ENCODE measurements at regions not wholly inside any gene's neighbourhood (a gene's known extent, or its start where the extent isn't known, plus 50 kb on each side); places are given as distances from the start of the nearest gene placed in this dataset.

DNA sequence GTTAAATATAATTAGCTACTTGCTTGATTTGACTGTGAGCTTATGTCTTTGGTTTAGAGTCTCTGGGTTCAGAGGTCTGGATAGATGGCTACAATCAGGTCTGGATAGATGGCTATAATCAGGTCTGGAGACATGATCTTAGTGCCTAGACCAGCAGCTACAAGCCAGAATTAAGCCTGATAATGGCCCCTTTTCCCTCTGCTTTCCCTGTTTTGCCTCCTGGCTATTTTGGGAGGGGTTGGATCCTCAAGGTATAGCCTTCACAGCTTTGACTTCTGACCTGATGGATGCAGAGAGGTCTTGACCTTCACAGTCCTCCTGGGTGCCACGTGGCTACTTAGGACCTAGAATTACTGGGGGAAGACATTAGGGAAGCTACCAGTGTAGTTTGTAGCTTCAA is 877.7 kb downstream of the GALC start:
- no peaks in the 10 kb centered on the region for H3K36me3 ChIP-seq (ENCODE audit: control insufficient read depth, insufficient read depth, low read length)
- no CpG with 5 or more reads among the region's 1 CpG for WGBS (ENCODE audit: insufficient coverage, low lambda C conversion rate)

DNA sequence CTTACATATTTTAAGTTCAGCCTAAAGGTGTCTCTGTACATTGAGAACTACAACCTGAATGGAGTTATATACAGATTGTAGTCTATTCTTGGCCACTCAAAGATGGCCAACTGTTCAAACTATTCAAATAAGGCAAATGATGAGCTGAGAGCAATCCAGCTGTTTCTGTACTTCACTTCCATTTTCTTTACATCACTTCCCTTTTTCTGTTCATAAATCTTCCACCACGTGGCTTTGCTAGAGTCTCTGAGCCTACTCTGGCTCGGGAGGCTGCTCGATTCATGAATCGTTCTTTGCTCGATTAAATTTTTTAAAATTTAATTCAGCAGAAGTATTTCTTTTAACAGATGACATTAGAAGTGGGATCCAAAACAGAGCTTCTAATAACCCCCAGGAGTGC is 879.7 kb downstream of the GALC start:
- 100% methylated on average over 1 of the region's 5 CpGs for WGBS (ENCODE audit: insufficient coverage, low lambda C conversion rate)
- no peaks in the 10 kb centered on the region for H3K4me1 ChIP-seq (ENCODE audit: control insufficient read depth, insufficient read depth, low read length)
- DNase-seq, result no peak

More for the DNA sequence above, 877.7 kb downstream of the GALC start:
- Histone ChIP-seq H3K27ac (ENCODE audit: low read length) (no peak overlapping the region), H3K4me1 (ENCODE audit: control insufficient read depth, insufficient read depth, low read length) (no peaks in the 10 kb centered on the region), H3K4me3 (ENCODE audit: low read length) (no peak overlapping the region), H3K9me3 (ENCODE audit: control insufficient read depth, low read depth, low read length) (no peaks in the 10 kb centered on the region), H3K27me3 (ENCODE audit: control insufficient read depth, insufficient read depth, low read length) (no peaks in the 10 kb centered on the region)
- DNase-seq, result no peak

DNA sequence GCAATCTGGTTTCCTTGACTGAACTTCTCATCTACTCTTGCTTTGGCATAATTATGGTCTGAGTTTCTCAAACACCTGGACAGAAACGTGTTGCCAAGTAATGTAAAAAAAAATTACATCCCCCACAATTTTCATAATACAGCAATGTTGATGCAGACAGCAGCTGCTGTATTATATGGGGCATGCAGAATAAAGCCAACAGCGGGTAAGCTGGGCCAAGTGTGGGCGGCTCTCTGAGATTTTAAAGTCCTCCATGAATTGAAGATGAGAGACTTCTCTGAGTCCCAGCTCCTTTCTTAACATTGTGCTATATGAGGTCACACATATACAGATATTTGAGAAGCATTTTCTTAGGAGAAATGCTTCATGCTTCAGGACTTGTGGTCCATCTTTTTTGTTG is 881.2 kb downstream of the GALC start:
- Histone ChIP-seq H3K36me3 (ENCODE audit: control insufficient read depth, insufficient read depth, low read length) (no peaks in the 10 kb centered on the region), H3K4me3 (ENCODE audit: low read length) (no peak overlapping the region), H3K9me3 (ENCODE audit: control insufficient read depth, low read depth, low read length) (no peaks in the 10 kb centered on the region), H3K27ac (ENCODE audit: low read length) (no peak overlapping the region), H3K4me1 (ENCODE audit: control insufficient read depth, insufficient read depth, low read length) (no peaks in the 10 kb centered on the region), H3K27me3 (ENCODE audit: control insufficient read depth, insufficient read depth, low read length) (no peaks in the 10 kb centered on the region)
- no peak for DNase-seq
- WGBS (ENCODE audit: insufficient coverage, low lambda C conversion rate), result 83% methylated on average over 1 of the region's 3 CpGs

More for the DNA sequence above, 879.7 kb downstream of the GALC start:
- Histone ChIP-seq H3K36me3 (ENCODE audit: control insufficient read depth, insufficient read depth, low read length) (no peaks in the 10 kb centered on the region), H3K27ac (ENCODE audit: low read length) (no peak overlapping the region), H3K9me3 (ENCODE audit: control insufficient read depth, low read depth, low read length) (no peaks in the 10 kb centered on the region), H3K27me3 (ENCODE audit: control insufficient read depth, insufficient read depth, low read length) (no peaks in the 10 kb centered on the region), H3K4me3 (ENCODE audit: low read length) (no peak overlapping the region)

DNA sequence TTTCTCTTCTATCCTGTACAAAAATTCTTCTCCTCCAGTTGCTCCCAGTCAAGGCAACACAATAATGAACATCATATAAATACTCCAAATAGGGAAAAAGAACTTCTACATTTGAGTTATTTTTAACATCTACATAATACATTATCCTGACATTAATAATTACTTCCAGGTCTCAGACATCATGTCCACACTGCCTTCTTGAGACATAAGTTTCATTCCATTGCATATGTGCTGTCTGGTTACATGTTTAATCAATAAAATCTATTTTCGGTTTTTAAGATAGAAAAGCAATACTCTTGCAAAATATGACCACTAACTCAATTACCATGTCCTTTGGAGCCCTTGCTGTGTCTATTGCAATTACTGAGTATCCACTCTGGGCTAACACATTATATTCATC is 881.9 kb downstream of the GALC start:
- 100% methylated on average over 1 of the region's 1 CpG for WGBS (ENCODE audit: insufficient coverage, low lambda C conversion rate)
- Histone ChIP-seq H3K27ac (ENCODE audit: low read length) (no peak overlapping the region), H3K36me3 (ENCODE audit: control insufficient read depth, insufficient read depth, low read length) (no peaks in the 10 kb centered on the region), H3K9me3 (ENCODE audit: control insufficient read depth, low read depth, low read length) (no peaks in the 10 kb centered on the region), H3K4me3 (ENCODE audit: low read length) (no peak overlapping the region), H3K4me1 (ENCODE audit: control insufficient read depth, insufficient read depth, low read length) (no peaks in the 10 kb centered on the region), H3K27me3 (ENCODE audit: control insufficient read depth, insufficient read depth, low read length) (no peaks in the 10 kb centered on the region)
- DNase-seq, result no peak

DNA sequence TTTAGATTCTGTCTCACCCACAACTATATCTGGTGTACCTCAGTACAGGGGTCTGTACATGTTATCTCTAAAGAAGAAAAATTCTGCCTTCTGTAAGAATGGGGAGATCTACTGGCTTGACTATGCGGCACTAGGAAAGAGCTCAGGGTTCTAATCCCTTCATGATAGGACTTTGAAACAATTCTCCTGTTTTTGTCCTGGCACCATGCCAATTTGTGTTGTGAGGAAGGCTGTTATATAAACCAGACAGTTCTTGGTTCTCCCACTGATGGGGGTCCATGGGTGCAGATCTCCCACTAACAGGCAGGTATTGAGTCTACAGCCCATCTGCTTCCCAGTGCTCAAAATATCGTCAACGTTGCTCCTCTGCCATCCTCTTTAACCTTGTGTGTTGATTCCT is 883.7 kb downstream of the GALC start:
- Histone ChIP-seq H3K4me1 (ENCODE audit: control insufficient read depth, insufficient read depth, low read length) (no peaks in the 10 kb centered on the region), H3K27me3 (ENCODE audit: control insufficient read depth, insufficient read depth, low read length) (no peaks in the 10 kb centered on the region), H3K4me3 (ENCODE audit: low read length) (no peak overlapping the region), H3K9me3 (ENCODE audit: control insufficient read depth, low read depth, low read length) (no peaks in the 10 kb centered on the region), H3K36me3 (ENCODE audit: control insufficient read depth, insufficient read depth, low read length) (no peaks in the 10 kb centered on the region), H3K27ac (ENCODE audit: low read length) (no peak overlapping the region)
- DNase-seq, result no peak
- whole genome bisulfite sequencing (ENCODE audit: insufficient coverage, low lambda C conversion rate), result no CpG with 5 or more reads among the region's 3 CpGs

DNA sequence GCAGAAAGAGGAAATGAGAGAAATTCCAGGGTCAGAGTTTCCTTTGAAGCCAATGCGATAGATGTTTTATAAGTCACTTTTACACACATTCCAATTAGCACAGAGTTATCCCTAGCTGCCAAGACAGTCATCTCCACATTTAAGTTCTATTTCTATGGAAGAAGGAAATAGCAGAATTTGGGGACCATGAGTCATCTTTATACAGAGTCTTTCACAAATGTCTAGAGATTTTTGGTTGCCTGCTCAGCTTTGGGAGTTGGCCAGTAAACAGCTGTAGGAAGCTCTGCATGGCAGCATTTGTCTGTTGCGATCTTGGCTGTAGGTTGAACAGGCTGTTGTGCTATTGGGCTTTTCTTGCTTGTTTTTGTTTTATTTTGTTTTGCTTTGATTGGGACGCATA is 884.3 kb downstream of the GALC start:
- H3K9me3 ChIP-seq (ENCODE audit: control insufficient read depth, low read depth, low read length), result no peaks in the 10 kb centered on the region
- no peak overlapping the region for H3K4me3 ChIP-seq (ENCODE audit: low read length)
- no peak for DNase-seq
- WGBS (ENCODE audit: insufficient coverage, low lambda C conversion rate), result no CpG with 5 or more reads among the region's 3 CpGs
- no peak overlapping the region for H3K27ac ChIP-seq (ENCODE audit: low read length)
- no peaks in the 10 kb centered on the region for H3K36me3 ChIP-seq (ENCODE audit: control insufficient read depth, insufficient read depth, low read length)
- H3K27me3 ChIP-seq (ENCODE audit: control insufficient read depth, insufficient read depth, low read length), result no peaks in the 10 kb centered on the region
- H3K4me1 ChIP-seq (ENCODE audit: control insufficient read depth, insufficient read depth, low read length), result no peaks in the 10 kb centered on the region

DNA sequence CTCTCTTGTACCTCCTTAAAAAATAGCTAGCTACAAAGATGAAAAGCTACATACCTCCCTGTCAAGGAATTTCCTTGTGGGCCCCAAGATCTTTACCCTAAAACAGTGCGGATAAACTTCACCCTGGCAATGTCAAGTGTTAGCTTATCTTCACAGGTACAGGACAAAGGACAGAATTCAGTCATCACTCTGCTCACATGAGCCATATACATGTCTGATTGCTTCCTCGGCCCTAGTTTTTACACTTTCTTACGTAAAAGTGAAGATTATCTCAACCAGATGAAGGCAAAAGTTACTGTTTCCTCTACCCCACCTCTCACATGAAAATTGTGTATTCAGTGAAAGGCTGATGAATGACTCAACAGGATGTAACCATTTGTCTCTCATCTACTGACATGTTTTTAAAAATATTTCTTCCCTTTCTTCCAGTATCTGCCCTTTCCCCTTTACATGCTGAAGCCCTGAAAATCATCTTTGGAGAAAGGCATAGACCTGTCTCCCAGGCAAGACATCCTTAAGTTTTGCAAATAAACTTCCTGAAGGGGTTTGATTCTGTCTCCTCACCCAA is 890.1 kb downstream of the GALC start:
- Histone ChIP-seq H3K36me3 (ENCODE audit: control insufficient read depth, insufficient read depth, low read length) (no peaks in the 10 kb centered on the region), H3K4me3 (ENCODE audit: low read length) (no peak overlapping the region), H3K27ac (ENCODE audit: low read length) (no peak overlapping the region), H3K27me3 (ENCODE audit: control insufficient read depth, insufficient read depth, low read length) (no peaks in the 10 kb centered on the region), H3K9me3 (ENCODE audit: control insufficient read depth, low read depth, low read length) (no peaks in the 10 kb centered on the region), H3K4me1 (ENCODE audit: control insufficient read depth, insufficient read depth, low read length) (no peaks in the 10 kb centered on the region)
- peak; percentile 52 to 78 for DNase-seq
- no CpG with 5 or more reads among the region's 3 CpGs for WGBS (ENCODE audit: insufficient coverage, low lambda C conversion rate)

DNA sequence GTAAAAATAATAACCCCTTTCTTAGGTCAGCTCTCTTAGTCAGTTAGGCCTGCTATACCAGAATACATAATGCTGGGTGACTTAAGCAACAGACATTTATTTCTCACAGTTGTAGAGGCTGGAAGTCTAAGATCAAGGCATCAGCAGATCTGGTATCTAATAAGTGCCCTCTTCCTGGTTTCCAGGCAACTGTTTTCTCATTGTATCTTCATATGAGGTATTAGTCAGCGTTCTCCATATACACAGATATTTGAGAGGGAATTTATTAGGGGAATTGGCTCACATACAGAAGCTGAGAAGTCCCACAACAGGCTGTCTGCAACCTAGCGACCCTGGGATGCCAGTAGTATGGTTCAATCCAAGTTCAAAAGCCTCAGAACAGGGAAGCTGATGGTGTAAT is 896.0 kb downstream of the GALC start:
- no peaks in the 10 kb centered on the region for H3K27me3 ChIP-seq (ENCODE audit: control insufficient read depth, insufficient read depth, low read length)
- no peaks in the 10 kb centered on the region for H3K36me3 ChIP-seq (ENCODE audit: control insufficient read depth, insufficient read depth, low read length)
- no peaks in the 10 kb centered on the region for H3K4me1 ChIP-seq (ENCODE audit: control insufficient read depth, insufficient read depth, low read length)
- WGBS (ENCODE audit: insufficient coverage, low lambda C conversion rate), result no CpG with 5 or more reads among the region's 2 CpGs
- H3K9me3 ChIP-seq (ENCODE audit: control insufficient read depth, low read depth, low read length), result no peaks in the 10 kb centered on the region
- peak in 1 of 2 donors; percentile 42 for DNase-seq
- H3K27ac ChIP-seq (ENCODE audit: low read length), result no peak overlapping the region
- no peak overlapping the region for H3K4me3 ChIP-seq (ENCODE audit: low read length)

DNA sequence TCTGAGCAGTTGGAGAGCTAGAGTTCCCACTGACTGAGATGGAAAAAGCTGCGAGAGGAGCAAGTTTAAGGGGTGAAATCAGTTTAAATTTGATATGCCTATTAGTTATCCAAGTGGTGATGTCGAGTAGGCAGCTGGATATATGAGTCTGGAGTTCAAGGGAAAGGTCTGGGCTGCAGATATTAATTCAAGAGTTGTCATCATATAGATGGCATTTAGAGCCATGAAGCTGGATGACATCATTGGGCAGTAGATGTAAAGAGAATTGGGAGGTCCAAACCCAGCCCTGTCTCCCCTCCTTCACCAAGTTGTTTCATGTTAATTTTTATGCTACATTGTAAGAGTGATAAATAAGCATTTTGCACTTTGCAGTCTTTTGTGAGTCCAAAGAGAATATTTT is 898.1 kb downstream of the GALC start:
- Histone ChIP-seq H3K4me3 (ENCODE audit: low read length) (no peak overlapping the region), H3K27ac (ENCODE audit: low read length) (no peak overlapping the region), H3K27me3 (ENCODE audit: control insufficient read depth, insufficient read depth, low read length) (no peaks in the 10 kb centered on the region), H3K9me3 (ENCODE audit: control insufficient read depth, low read depth, low read length) (no peaks in the 10 kb centered on the region), H3K4me1 (ENCODE audit: control insufficient read depth, insufficient read depth, low read length) (no peaks in the 10 kb centered on the region), H3K36me3 (ENCODE audit: control insufficient read depth, insufficient read depth, low read length) (no peaks in the 10 kb centered on the region)
- DNase-seq, result no peak
- no CpG with 5 or more reads among the region's 2 CpGs for WGBS (ENCODE audit: insufficient coverage, low lambda C conversion rate)

DNA sequence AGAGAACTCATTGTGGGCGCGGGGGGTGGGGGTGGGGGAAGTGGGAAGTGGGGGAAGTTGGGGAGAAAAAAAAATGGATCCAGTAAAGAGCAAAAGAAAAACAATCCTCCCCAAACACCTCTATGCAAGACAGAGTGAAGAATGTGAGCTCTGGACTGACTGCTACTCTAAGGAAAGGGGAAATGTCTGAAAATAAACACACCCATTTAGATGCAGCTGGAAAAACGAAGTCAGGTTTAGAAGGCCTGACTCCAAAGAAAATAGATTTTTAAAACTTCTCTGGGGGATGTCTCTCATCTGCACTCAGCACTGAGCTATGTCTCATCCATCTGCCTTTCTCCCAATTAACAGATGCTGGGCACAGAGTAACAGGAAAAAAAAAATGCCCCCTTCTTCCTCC is 904.4 kb downstream of the GALC start:
- H3K27me3 ChIP-seq (ENCODE audit: control insufficient read depth, insufficient read depth, low read length), result no peaks in the 10 kb centered on the region
- H3K27ac ChIP-seq (ENCODE audit: low read length), result no peak overlapping the region
- H3K4me1 ChIP-seq (ENCODE audit: control insufficient read depth, insufficient read depth, low read length), result no peaks in the 10 kb centered on the region
- no peak overlapping the region for H3K4me3 ChIP-seq (ENCODE audit: low read length)
- H3K9me3 ChIP-seq (ENCODE audit: control insufficient read depth, low read depth, low read length), result no peaks in the 10 kb centered on the region
- no peaks in the 10 kb centered on the region for H3K36me3 ChIP-seq (ENCODE audit: control insufficient read depth, insufficient read depth, low read length)
- DNase-seq, result no peak
- WGBS (ENCODE audit: insufficient coverage, low lambda C conversion rate), result no CpG with 5 or more reads among the region's 3 CpGs

DNA sequence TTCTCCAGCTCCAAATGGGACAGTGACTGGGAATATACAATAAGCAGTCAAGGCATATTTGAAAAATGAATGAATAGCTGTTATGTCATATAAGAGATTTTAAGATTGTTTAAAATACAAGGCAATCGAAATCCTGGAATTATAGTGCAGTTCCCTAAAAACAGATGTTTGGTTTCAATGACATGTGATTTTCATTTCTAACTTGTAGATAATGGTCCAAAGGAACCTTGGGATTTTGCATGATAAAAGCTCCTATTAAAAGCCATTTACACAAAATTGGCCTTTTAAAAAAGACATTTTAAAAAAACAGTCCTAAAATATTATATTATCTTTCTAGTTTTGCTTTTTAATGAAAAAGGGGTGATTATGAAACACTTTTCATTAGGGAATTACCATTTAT is 905.1 kb downstream of the GALC start:
- H3K36me3 ChIP-seq (ENCODE audit: control insufficient read depth, insufficient read depth, low read length), result no peaks in the 10 kb centered on the region
- WGBS (ENCODE audit: insufficient coverage, low lambda C conversion rate), result 67% methylated on average over 1 of the region's 1 CpG
- DNase-seq, result no peak
- no peaks in the 10 kb centered on the region for H3K9me3 ChIP-seq (ENCODE audit: control insufficient read depth, low read depth, low read length)
- no peaks in the 10 kb centered on the region for H3K4me1 ChIP-seq (ENCODE audit: control insufficient read depth, insufficient read depth, low read length)
- no peak overlapping the region for H3K4me3 ChIP-seq (ENCODE audit: low read length)
- H3K27ac ChIP-seq (ENCODE audit: low read length), result no peak overlapping the region
- H3K27me3 ChIP-seq (ENCODE audit: control insufficient read depth, insufficient read depth, low read length), result no peaks in the 10 kb centered on the region

Measured in large intestine (tissue), 3 donors.